ENCODE measurements at regions not wholly inside any gene's neighbourhood (a gene's known extent, or its start where the extent isn't known, plus 50 kb on each side); places are given as distances from the start of the nearest gene placed in this dataset.

GRCh38 chr14:97155320-97155719, 358.1 kb downstream of the VRK1 start:
- H3K27me3 Mint-ChIP-seq (ENCODE audit: insufficient read depth, unreplicated experiment), result peaks cover 12% of the 10 kb centered on the region

GRCh38 chr14:97155814-97156213, 358.6 kb downstream of the VRK1 start:
- no peaks in the 10 kb centered on the region for H3K36me3 Mint-ChIP-seq (ENCODE audit: insufficient read depth, unreplicated experiment)
- BruUV-seq (replicated peaks), result no TSS peak
- POLR2A ChIA-PET, result no interaction called here

More at GRCh38 chr14:97155320-97155719, 358.1 kb downstream of the VRK1 start:
- Histone ChIP-seq H3K4me3 (ENCODE audit: low read depth, low read length) (no peak overlapping the region), H3K27me3 (replicated peaks; ENCODE audit: control insufficient read depth, insufficient read depth, low read length) (no peaks in the 10 kb centered on the region), H3K36me3 (ENCODE audit: control insufficient read depth, insufficient read depth, low read length) (no peaks in the 10 kb centered on the region), H3K9me3 (no peaks in the 10 kb centered on the region), H3K4me1 (no peaks in the 10 kb centered on the region)
- CTCF ChIA-PET, result interaction anchor here (0.7 to 0.8 kb wide), 2 partner anchors 139 to 808 kb away, joined by 3 to 4 read pairs; no protein-coding TSS in a partner anchor
- intact Hi-C loops (cut with micrococcal nuclease; ENCODE audit: unreplicated experiment), result no loop called here
- H3K4me1 Mint-ChIP-seq (ENCODE audit: low read depth, unreplicated experiment), result no peaks in the 10 kb centered on the region
- H3K36me3 Mint-ChIP-seq (ENCODE audit: insufficient read depth, unreplicated experiment), result no peaks in the 10 kb centered on the region
- H3K9me3 Mint-ChIP-seq (ENCODE audit: unreplicated experiment), result peaks cover 12% of the 10 kb centered on the region
- no peak for DNase-seq
- H3K4me3 Mint-ChIP-seq (ENCODE audit: unreplicated experiment), result no peak overlapping the region
- TF ChIP-seq CTCF (IDR thresholded peaks at IDR 0.05; ENCODE audit: insufficient read depth in 1 of 2, low read depth in 1 of 2, low read length in 1 of 2, severe bottlenecking in 1 of 2, unreplicated experiment in 1 of 2), result no peak
- BruUV-seq (replicated peaks), result no TSS peak
- POLR2A ChIA-PET, result no interaction called here
- no peak overlapping the region for H3K27ac Mint-ChIP-seq (ENCODE audit: unreplicated experiment)

GRCh38 chr14:97156705-97157104, 359.5 kb downstream of the VRK1 start:
- no peak for DNase-seq
- ChIA-PET CTCF (no interaction called here), POLR2A (no interaction called here)
- intact Hi-C loops (cut with micrococcal nuclease; ENCODE audit: unreplicated experiment), result no loop called here
- H3K4me3 ChIP-seq (ENCODE audit: low read depth, low read length), result no peak overlapping the region
- Mint-ChIP-seq H3K36me3 (ENCODE audit: insufficient read depth, unreplicated experiment) (no peaks in the 10 kb centered on the region), H3K27me3 (ENCODE audit: insufficient read depth, unreplicated experiment) (peaks cover 10% of the 10 kb centered on the region), H3K27ac (ENCODE audit: unreplicated experiment) (no peak overlapping the region), H3K4me1 (ENCODE audit: low read depth, unreplicated experiment) (no peaks in the 10 kb centered on the region), H3K9me3 (ENCODE audit: unreplicated experiment) (peaks cover 12% of the 10 kb centered on the region), H3K4me3 (ENCODE audit: unreplicated experiment) (no peak overlapping the region)
- TF ChIP-seq CTCF (IDR thresholded peaks at IDR 0.05; ENCODE audit: insufficient read depth in 1 of 2, low read depth in 1 of 2, low read length in 1 of 2, severe bottlenecking in 1 of 2, unreplicated experiment in 1 of 2), result no peak
- no peaks in the 10 kb centered on the region for H3K36me3 ChIP-seq (ENCODE audit: control insufficient read depth, insufficient read depth, low read length)
- no peaks in the 10 kb centered on the region for H3K4me1 ChIP-seq
- H3K27me3 ChIP-seq (replicated peaks; ENCODE audit: control insufficient read depth, insufficient read depth, low read length), result no peaks in the 10 kb centered on the region
- no TSS peak for BruUV-seq (replicated peaks)
- no peaks in the 10 kb centered on the region for H3K9me3 ChIP-seq

More at GRCh38 chr14:97155814-97156213, 358.6 kb downstream of the VRK1 start:
- no peaks in the 10 kb centered on the region for H3K4me1 Mint-ChIP-seq (ENCODE audit: low read depth, unreplicated experiment)
- Histone ChIP-seq H3K27me3 (replicated peaks; ENCODE audit: control insufficient read depth, insufficient read depth, low read length) (no peaks in the 10 kb centered on the region), H3K4me3 (ENCODE audit: low read depth, low read length) (no peak overlapping the region), H3K9me3 (no peaks in the 10 kb centered on the region), H3K4me1 (no peaks in the 10 kb centered on the region), H3K36me3 (ENCODE audit: control insufficient read depth, insufficient read depth, low read length) (no peaks in the 10 kb centered on the region)
- no peak for DNase-seq
- intact Hi-C loops (cut with micrococcal nuclease; ENCODE audit: unreplicated experiment), result no loop called here
- peaks cover 10% of the 10 kb centered on the region for H3K27me3 Mint-ChIP-seq (ENCODE audit: insufficient read depth, unreplicated experiment)
- CTCF ChIA-PET, result interaction anchor here (0.8 kb wide), 1 partner anchor 807 kb away, joined by 4 read pairs; no protein-coding TSS in a partner anchor
- TF ChIP-seq CTCF (IDR thresholded peaks at IDR 0.05; ENCODE audit: insufficient read depth in 1 of 2, low read depth in 1 of 2, low read length in 1 of 2, severe bottlenecking in 1 of 2, unreplicated experiment in 1 of 2), result no peak
- peaks cover 12% of the 10 kb centered on the region for H3K9me3 Mint-ChIP-seq (ENCODE audit: unreplicated experiment)
- no peak overlapping the region for H3K27ac Mint-ChIP-seq (ENCODE audit: unreplicated experiment)
- H3K4me3 Mint-ChIP-seq (ENCODE audit: unreplicated experiment), result no peak overlapping the region

All from Caco-2 (cell line).